Keratinocyte (primary cell): ENCODE measurements at regions not wholly inside any gene's neighbourhood (a gene's known extent, or its start where the extent isn't known, plus 50 kb on each side); places are given as distances from the start of the nearest gene placed in this dataset.

Source experiments
- EZH2 ChIP-seq: IDR thresholded peaks from one replicate; pipeline ENCODE4 v1.6.1; 2012; ENCODE audit warnings: inconsistent platforms, mild to moderate bottlenecking, low read length, moderate library complexity
- TF ChIP-seq, protein P1 (sequence below), 3 experiments: IDR thresholded peaks in 1 of 3; conservative IDR thresholded peaks in 1 of 3; optimal IDR thresholded peaks in 1 of 3; 2 replicates in 2 of 3; 3 replicates in 1 of 3; pipeline versions ENCODE3 to v1.5.1; 2011; ENCODE audit warnings: low read length in 3 of 3, mild to moderate bottlenecking in 3 of 3, moderate library complexity in 2 of 3, control low read depth in 1 of 3, inconsistent platforms in 1 of 3; ENCODE audit not compliant: insufficient read depth in 2 of 3; ENCODE audit errors: extremely low read depth in 1 of 3

DNA sequence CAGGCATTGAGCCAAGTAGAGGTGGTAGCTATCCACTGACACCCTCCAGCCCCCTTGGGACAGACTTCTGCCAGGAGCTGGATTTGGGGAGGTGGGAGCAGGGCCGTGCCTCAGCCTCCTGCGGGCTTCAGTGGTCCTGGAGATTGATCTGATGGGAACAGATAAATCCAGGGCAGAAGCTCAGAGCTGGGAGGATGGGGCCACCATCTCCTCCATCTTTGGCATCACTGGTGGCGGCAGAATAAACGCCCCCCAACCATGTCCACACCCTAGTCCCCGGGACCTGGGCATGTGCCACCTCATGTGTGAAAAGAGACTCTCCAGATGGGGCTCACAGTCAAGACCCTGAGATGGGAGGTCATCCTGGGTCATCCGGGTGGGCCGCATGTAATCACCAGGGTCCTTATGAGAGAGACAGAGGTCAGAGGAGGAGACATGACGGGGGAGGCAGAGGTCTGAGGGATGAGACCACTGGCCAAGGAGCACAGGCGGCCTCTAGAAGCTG, 209.6 kb upstream of the RTL1 start:
- TF ChIP-seq, protein P1, sequence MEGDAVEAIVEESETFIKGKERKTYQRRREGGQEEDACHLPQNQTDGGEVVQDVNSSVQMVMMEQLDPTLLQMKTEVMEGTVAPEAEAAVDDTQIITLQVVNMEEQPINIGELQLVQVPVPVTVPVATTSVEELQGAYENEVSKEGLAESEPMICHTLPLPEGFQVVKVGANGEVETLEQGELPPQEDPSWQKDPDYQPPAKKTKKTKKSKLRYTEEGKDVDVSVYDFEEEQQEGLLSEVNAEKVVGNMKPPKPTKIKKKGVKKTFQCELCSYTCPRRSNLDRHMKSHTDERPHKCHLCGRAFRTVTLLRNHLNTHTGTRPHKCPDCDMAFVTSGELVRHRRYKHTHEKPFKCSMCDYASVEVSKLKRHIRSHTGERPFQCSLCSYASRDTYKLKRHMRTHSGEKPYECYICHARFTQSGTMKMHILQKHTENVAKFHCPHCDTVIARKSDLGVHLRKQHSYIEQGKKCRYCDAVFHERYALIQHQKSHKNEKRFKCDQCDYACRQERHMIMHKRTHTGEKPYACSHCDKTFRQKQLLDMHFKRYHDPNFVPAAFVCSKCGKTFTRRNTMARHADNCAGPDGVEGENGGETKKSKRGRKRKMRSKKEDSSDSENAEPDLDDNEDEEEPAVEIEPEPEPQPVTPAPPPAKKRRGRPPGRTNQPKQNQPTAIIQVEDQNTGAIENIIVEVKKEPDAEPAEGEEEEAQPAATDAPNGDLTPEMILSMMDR (optimal IDR thresholded peaks at IDR 0.05 in 1 of 3, IDR thresholded peaks at IDR 0.05 in 1 of 3, conservative IDR thresholded peaks at IDR 0.05 in 1 of 3; ENCODE audit: extremely low read depth in 1 of 3, insufficient read depth in 2 of 3, low read length in 3 of 3), result no peak
- no peak for TF ChIP-seq EZH2
